Karpas-422 (cell line): ENCODE measurements at regions not wholly inside any gene's neighbourhood (a gene's known extent, or its start where the extent isn't known, plus 50 kb on each side); places are given as distances from the start of the nearest gene placed in this dataset.

Experiments used
- DNase-seq: peaks from one replicate; pipeline ENCODE4 v3.0.0-alpha.2; 2015
- H2AFZ ChIP-seq: fragments of 200-600 bp; sonication (generic); 2 replicates; pipeline ENCODE4 v1.6.1; 2014; ENCODE audit warnings: antibody characterized with exemption, low read length, mixed read lengths
- H3K27ac ChIP-seq: fragments of 200-600 bp; sonication (generic); 2 replicates; pipeline ENCODE4 v1.5.1; 2014; ENCODE audit warnings: mild to moderate bottlenecking, low read length, moderate library complexity
- H3K27me3 ChIP-seq: fragments of 200-600 bp; sonication (generic); 2 replicates; pipeline ENCODE4 v1.6.1; 2014; ENCODE audit warnings: low read length, mixed read lengths
- H3K36me3 ChIP-seq: fragments of 200-600 bp; sonication (generic); 2 replicates; pipeline ENCODE4 v1.6.1; 2014; ENCODE audit warnings: low read length, mixed read lengths; ENCODE audit not compliant: insufficient read depth
- H3K4me1 ChIP-seq: fragments of 200-600 bp; sonication (generic); 2 replicates; pipeline ENCODE4 v1.6.1; 2014; ENCODE audit warnings: mild to moderate bottlenecking, low read length, mixed read lengths
- H3K4me2 ChIP-seq: fragments of 200-600 bp; sonication (generic); 2 replicates; pipeline ENCODE4 v1.6.1; 2014; ENCODE audit warnings: low read length, low read depth, mild to moderate bottlenecking; ENCODE audit not compliant: poor library complexity, severe bottlenecking
- H3K4me3 ChIP-seq: fragments of 200-600 bp; sonication (generic); 2 replicates; pipeline ENCODE4 v1.5.1; 2014; ENCODE audit warnings: mild to moderate bottlenecking, antibody characterized with exemption, low read length, mixed read lengths
- H3K79me2 ChIP-seq: fragments of 200-600 bp; sonication (generic); 2 replicates; pipeline ENCODE4 v1.6.1; 2014; ENCODE audit warnings: mild to moderate bottlenecking, low read length, mixed read lengths
- H3K9ac ChIP-seq: fragments of 200-600 bp; sonication (generic); 2 replicates; pipeline ENCODE4 v1.6.0; 2014; ENCODE audit warnings: low read length
- H3K9me2 ChIP-seq: fragments of 200-600 bp; sonication (generic), shearing (Covaris generic); replicated peaks from 2 replicates; pipeline ENCODE4 v1.6.0; 2014; ENCODE audit warnings: mild to moderate bottlenecking, low read length, moderate library complexity; ENCODE audit not compliant: insufficient read depth
- H3K9me3 ChIP-seq: fragments of 300-700, 200-600 bp; sonication (generic); 2 replicates; pipeline ENCODE4 v1.6.1; 2014; ENCODE audit warnings: low read length, mixed read lengths
- H4K20me1 ChIP-seq: fragments of 200-600 bp; sonication (generic); 2 replicates; pipeline ENCODE4 v1.6.1; 2014; ENCODE audit warnings: mild to moderate bottlenecking, antibody characterized with exemption, low read length, low read depth; ENCODE audit not compliant: insufficient read depth

DNA sequence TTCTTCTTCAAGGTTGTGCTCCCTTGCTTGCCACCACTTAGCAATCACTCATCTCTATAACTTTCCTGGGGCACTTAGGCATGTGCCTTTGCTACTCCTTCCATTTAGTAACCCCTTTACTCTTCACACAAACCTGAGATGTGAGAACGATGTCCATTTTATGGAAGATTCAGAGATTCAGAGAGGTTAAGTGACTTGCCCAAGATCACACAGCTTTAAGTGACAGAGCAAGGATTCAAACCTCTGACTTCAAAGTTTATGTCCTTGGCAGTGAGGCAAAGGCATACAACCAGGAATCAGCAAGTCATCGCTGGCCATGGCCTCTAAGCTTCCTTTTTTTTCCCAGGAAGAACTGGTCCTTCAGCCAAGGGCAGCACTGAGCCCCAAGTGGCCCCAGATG, 56.0 kb upstream of the GALNT10 start:
- DNase-seq: no peak
- H3K4me2 ChIP-seq: no peak overlapping the region
- H3K9ac ChIP-seq: no peak overlapping the region
- no peaks in the 10 kb centered on the region for H3K9me2 ChIP-seq
- H2AFZ ChIP-seq: no peak overlapping the region
- no peak overlapping the region for H3K27ac ChIP-seq
- no peaks in the 10 kb centered on the region for H3K79me2 ChIP-seq
- H4K20me1 ChIP-seq: no peaks in the 10 kb centered on the region
- no peaks in the 10 kb centered on the region for H3K9me3 ChIP-seq
- no peaks in the 10 kb centered on the region for H3K36me3 ChIP-seq
- H3K4me1 ChIP-seq: peaks cover 9% of the 10 kb centered on the region; the same call in 1 of the 2 replicates
- H3K4me3 ChIP-seq: no peak overlapping the region
- no peaks in the 10 kb centered on the region for H3K27me3 ChIP-seq

GRCh38 chr5:154135125-154135817, 55.3 kb upstream of the GALNT10 start:
- H3K27me3 ChIP-seq: no peaks in the 10 kb centered on the region
- H3K79me2 ChIP-seq: no peaks in the 10 kb centered on the region
- no peak overlapping the region for H3K4me3 ChIP-seq
- H3K9me2 ChIP-seq: no peaks in the 10 kb centered on the region
- no peak overlapping the region for H2AFZ ChIP-seq
- no peaks in the 10 kb centered on the region for H3K9me3 ChIP-seq
- H3K4me2 ChIP-seq: no peak overlapping the region
- no peak overlapping the region for H3K27ac ChIP-seq
- no peaks in the 10 kb centered on the region for H3K36me3 ChIP-seq
- H3K9ac ChIP-seq: no peak overlapping the region
- H3K4me1 ChIP-seq: peaks cover 2% of the 10 kb centered on the region; the same call in 1 of the 2 replicates
- H4K20me1 ChIP-seq: no peaks in the 10 kb centered on the region
- DNase-seq: no peak

DNA sequence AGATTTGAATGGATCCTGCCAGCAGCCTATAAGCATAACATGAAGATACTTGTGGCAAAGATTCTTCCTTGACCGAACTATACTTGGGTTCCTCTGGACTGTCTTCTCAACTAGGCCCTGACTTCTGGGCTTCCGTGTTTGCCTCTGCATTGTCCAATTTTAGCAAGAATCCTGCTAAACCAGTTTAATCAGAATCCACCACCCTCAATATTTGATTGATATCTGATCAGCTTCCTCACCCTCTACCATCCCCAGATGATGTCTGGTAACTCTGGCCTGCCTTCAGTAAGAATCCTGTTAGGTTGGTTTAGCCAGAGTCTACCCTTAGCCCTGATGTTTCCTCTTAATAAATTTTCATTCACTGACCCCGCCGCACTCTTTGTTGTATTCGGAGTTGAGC, 54.4 kb upstream of the GALNT10 start:
- H3K79me2 ChIP-seq: no peaks in the 10 kb centered on the region
- no peaks in the 10 kb centered on the region for H3K36me3 ChIP-seq
- no peaks in the 10 kb centered on the region for H4K20me1 ChIP-seq
- no peak overlapping the region for H3K27ac ChIP-seq
- no peak overlapping the region for H3K4me3 ChIP-seq
- H3K9me3 ChIP-seq: no peaks in the 10 kb centered on the region
- H3K4me1 ChIP-seq: no peaks in the 10 kb centered on the region
- H3K9ac ChIP-seq: no peak overlapping the region
- H2AFZ ChIP-seq: no peak overlapping the region
- no peaks in the 10 kb centered on the region for H3K27me3 ChIP-seq
- no peak overlapping the region for H3K4me2 ChIP-seq
- H3K9me2 ChIP-seq: no peaks in the 10 kb centered on the region
- DNase-seq: no peak

DNA sequence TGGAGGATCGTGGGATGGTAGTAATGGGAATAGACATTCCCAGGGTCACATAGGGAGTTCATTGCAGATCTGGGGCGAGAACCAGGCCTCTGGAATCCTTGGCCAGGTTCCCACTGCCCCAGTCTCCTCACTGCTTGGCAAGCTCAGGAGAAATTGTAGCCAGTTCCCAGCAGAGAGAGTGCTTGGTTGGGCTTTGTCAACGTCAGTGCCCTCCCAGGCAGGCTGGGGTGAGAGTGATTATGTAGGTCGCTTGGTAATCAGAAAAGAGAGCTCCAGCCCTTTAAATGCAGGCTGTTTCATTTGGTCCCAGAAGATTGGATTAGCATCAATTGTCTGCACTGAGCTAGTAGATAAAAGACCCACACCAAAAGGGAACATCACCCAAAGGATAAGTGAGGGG, 51.8 kb upstream of the GALNT10 start:
- no peaks in the 10 kb centered on the region for H3K4me1 ChIP-seq

GRCh38 chr5:154140381-154140780, 50.2 kb upstream of the GALNT10 start:
- no peaks in the 10 kb centered on the region for H3K27me3 ChIP-seq
- H2AFZ ChIP-seq: no peak overlapping the region
- H4K20me1 ChIP-seq: no peaks in the 10 kb centered on the region
- no peaks in the 10 kb centered on the region for H3K4me1 ChIP-seq
- no peaks in the 10 kb centered on the region for H3K9me2 ChIP-seq
- no peak overlapping the region for H3K27ac ChIP-seq
- no peak overlapping the region for H3K4me3 ChIP-seq
- H3K79me2 ChIP-seq: no peaks in the 10 kb centered on the region
- H3K9me3 ChIP-seq: no peaks in the 10 kb centered on the region
- DNase-seq: no peak
- H3K36me3 ChIP-seq: no peaks in the 10 kb centered on the region
- H3K4me2 ChIP-seq: no peak overlapping the region
- H3K9ac ChIP-seq: no peak overlapping the region

More for the DNA sequence above, 51.8 kb upstream of the GALNT10 start:
- no peaks in the 10 kb centered on the region for H3K9me2 ChIP-seq
- no peaks in the 10 kb centered on the region for H3K27me3 ChIP-seq
- no peak for DNase-seq
- no peak overlapping the region for H3K27ac ChIP-seq
- H3K9me3 ChIP-seq: no peaks in the 10 kb centered on the region
- H3K4me2 ChIP-seq: no peak overlapping the region
- no peaks in the 10 kb centered on the region for H4K20me1 ChIP-seq
- no peak overlapping the region for H2AFZ ChIP-seq
- no peak overlapping the region for H3K9ac ChIP-seq
- no peaks in the 10 kb centered on the region for H3K79me2 ChIP-seq
- H3K36me3 ChIP-seq: no peaks in the 10 kb centered on the region
- no peak overlapping the region for H3K4me3 ChIP-seq
